ENCODE measurements at regions not wholly inside any gene's neighbourhood (a gene's known extent, or its start where the extent isn't known, plus 50 kb on each side); places are given as distances from the start of the nearest gene placed in this dataset.
A peak's percentile ranks its signal among the peaks of the same experiment; 100 is the strongest.

DNA sequence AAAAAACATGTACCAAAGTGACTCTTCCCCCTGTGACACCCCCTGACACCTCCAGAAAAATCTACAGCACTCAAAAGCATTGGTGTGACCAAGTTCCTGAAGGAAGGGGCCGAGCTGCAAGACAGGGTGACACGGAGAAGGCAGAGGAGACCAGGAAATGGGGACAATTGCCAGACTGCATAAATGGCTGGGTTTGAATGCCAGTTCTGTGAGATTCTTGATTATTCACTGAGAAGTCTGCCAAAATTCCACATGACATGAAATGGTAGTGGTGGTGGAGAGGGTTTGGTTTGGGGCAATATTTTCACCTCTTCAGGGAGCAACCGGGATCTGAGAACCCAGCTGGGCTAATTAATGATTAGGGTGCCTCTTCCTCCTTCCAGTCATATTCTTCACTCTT, 178.5 kb downstream of the ARL4C start:
- Histone ChIP-seq H3K4me3 (no peak overlapping the region), H3K36me3 (no peaks in the 10 kb centered on the region), H3K27me3 (no peaks in the 10 kb centered on the region), H3K4me1 (peaks cover 0 to 9% (median 0%) of the 10 kb centered on the region in 3 donors), H3K27ac (no peak overlapping the region), H3K9me3 (no peaks in the 10 kb centered on the region)
- WGBS, 2 donors = 44 to 58% methylated on average over 3 of the region's 3 CpGs
- no peak for TF ChIP-seq POLR2A (IDR thresholded peaks at IDR 0.05)
- TF ChIP-seq, protein P1, sequence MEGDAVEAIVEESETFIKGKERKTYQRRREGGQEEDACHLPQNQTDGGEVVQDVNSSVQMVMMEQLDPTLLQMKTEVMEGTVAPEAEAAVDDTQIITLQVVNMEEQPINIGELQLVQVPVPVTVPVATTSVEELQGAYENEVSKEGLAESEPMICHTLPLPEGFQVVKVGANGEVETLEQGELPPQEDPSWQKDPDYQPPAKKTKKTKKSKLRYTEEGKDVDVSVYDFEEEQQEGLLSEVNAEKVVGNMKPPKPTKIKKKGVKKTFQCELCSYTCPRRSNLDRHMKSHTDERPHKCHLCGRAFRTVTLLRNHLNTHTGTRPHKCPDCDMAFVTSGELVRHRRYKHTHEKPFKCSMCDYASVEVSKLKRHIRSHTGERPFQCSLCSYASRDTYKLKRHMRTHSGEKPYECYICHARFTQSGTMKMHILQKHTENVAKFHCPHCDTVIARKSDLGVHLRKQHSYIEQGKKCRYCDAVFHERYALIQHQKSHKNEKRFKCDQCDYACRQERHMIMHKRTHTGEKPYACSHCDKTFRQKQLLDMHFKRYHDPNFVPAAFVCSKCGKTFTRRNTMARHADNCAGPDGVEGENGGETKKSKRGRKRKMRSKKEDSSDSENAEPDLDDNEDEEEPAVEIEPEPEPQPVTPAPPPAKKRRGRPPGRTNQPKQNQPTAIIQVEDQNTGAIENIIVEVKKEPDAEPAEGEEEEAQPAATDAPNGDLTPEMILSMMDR (IDR thresholded peaks at IDR 0.05) = no peak
- intact Hi-C loops (cut with DNase I) = no loop called here
- DNase-seq = no peak

GRCh38 chr2:234313558-234313957, 183.3 kb downstream of the ARL4C start:
- Histone ChIP-seq H3K4me3 (no peak overlapping the region), H3K27ac (no peak overlapping the region), H3K27me3 (no peaks in the 10 kb centered on the region), H3K9me3 (no peaks in the 10 kb centered on the region), H3K36me3 (no peaks in the 10 kb centered on the region), H3K4me1 (peaks cover 0 to 17% (median 0%) of the 10 kb centered on the region in 3 donors)
- DNase-seq = no peak
- intact Hi-C loops (cut with DNase I) = no loop called here
- 61 to 84% methylated on average over 4 of the region's 4 CpGs for WGBS, 2 donors
- TF ChIP-seq, protein P1 (IDR thresholded peaks at IDR 0.05) = no peak
- TF ChIP-seq POLR2A (IDR thresholded peaks at IDR 0.05) = no peak

- no peak for TF ChIP-seq POLR2A (IDR thresholded peaks at IDR 0.05)
- TF ChIP-seq, protein P1 (IDR thresholded peaks at IDR 0.05) = no peak
- H3K27me3 ChIP-seq = no peaks in the 10 kb centered on the region
- 82 to 100% methylated on average over 3 to 5 of the region's 5 CpGs for WGBS, 2 donors
- H3K27ac ChIP-seq = no peak overlapping the region
- DNase-seq = no peak
- H3K36me3 ChIP-seq = no peaks in the 10 kb centered on the region
- peaks cover 0 to 36% (median 4%) of the 10 kb centered on the region in 3 donors for H3K4me1 ChIP-seq
- no peak overlapping the region for H3K4me3 ChIP-seq
- no peaks in the 10 kb centered on the region for H3K9me3 ChIP-seq
- intact Hi-C loops (cut with DNase I) = no loop called here
Measured at GRCh38 chr2:234310166-234310565, 186.7 kb downstream of the ARL4C start.

GRCh38 chr2:234309431-234309830, 187.4 kb downstream of the ARL4C start:
- no peak for TF ChIP-seq POLR2A (IDR thresholded peaks at IDR 0.05)
- TF ChIP-seq, protein P1 (IDR thresholded peaks at IDR 0.05) = no peak
- intact Hi-C loops (cut with DNase I) = no loop called here
- Histone ChIP-seq H3K27ac (peak overlapping the region in 2 of 4 donors; percentile 11 to 63), H3K36me3 (no peaks in the 10 kb centered on the region), H3K4me3 (no peak overlapping the region), H3K27me3 (no peaks in the 10 kb centered on the region), H3K4me1 (peaks cover 0 to 44% (median 8%) of the 10 kb centered on the region in 3 donors), H3K9me3 (no peaks in the 10 kb centered on the region)
- WGBS, 2 donors = 88 to 91% methylated on average over 3 to 5 of the region's 5 CpGs
- DNase-seq = no peak

DNA sequence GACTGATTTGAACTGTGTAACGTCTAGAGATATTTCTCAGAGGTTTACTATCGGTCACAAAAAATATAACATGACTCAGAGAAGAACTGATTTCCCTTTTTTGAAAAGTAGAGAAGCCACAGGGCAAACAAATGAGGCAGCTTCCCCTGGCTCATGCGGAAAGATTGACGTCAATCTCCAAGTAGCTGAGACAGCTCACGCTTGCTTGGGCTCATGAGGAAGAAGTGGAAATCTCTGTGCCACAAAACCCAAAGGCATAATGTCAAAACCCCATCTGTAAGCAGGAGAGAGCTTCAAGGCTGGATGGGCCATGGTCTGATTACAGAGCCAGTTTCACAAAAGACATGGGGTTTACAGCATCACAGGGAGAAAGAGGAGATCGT, 188.1 kb downstream of the ARL4C start:
- TF ChIP-seq POLR2A (IDR thresholded peaks at IDR 0.05) = no peak
- TF ChIP-seq, protein P1 (IDR thresholded peaks at IDR 0.05) = no peak
- H3K27me3 ChIP-seq = no peaks in the 10 kb centered on the region
- H3K27ac ChIP-seq = peak overlapping the region in 3 of 4 donors; percentile 32 to 63 (median 59)
- peaks cover 0 to 41% (median 8%) of the 10 kb centered on the region in 3 donors for H3K4me1 ChIP-seq
- WGBS, 2 donors = 40 to 51% methylated on average over 6 of the region's 6 CpGs
- intact Hi-C loops (cut with DNase I) = no loop called here
- no peak for DNase-seq
- no peaks in the 10 kb centered on the region for H3K9me3 ChIP-seq
- H3K4me3 ChIP-seq = no peak overlapping the region
- no peaks in the 10 kb centered on the region for H3K36me3 ChIP-seq
